GM12878 (cell line): ENCODE measurements at regions not wholly inside any gene's neighbourhood (a gene's known extent, or its start where the extent isn't known, plus 50 kb on each side); places are given as distances from the start of the nearest gene placed in this dataset.

ENCODE experiments used
- FOS ChIP-seq: IDR thresholded peaks from 3 replicates; pipeline ENCODE4 v1.6.1; 2011; ENCODE audit warnings: borderline replicate concordance; ENCODE audit not compliant: insufficient read length; ENCODE audit errors: extremely low read depth
- GATAD2B ChIP-seq: fragments of 450-650 bp; conservative IDR thresholded peaks from 2 replicates; pipeline ENCODE4 v1.6.1; 2017; ENCODE audit warnings: low read depth, mild to moderate bottlenecking, moderate library complexity
- MTA2 ChIP-seq: fragments of 450-650 bp; IDR thresholded peaks from 2 replicates; pipeline ENCODE4 v1.6.1; 2016; ENCODE audit warnings: low read depth, mild to moderate bottlenecking, moderate library complexity
- MTA3 ChIP-seq: IDR thresholded peaks from 2 replicates; pipeline ENCODE4 v1.6.1; 2012; ENCODE audit warnings: low read length, inconsistent platforms, borderline replicate concordance
- NBN ChIP-seq: fragments of 450-650 bp; IDR thresholded peaks from 2 replicates; pipeline ENCODE4 v1.6.1; 2016
- NR2C2 ChIP-seq: IDR thresholded peaks from 2 replicates; pipeline ENCODE4 v1.6.1; 2011; ENCODE audit warnings: borderline replicate concordance, low read depth; ENCODE audit not compliant: control insufficient read depth, insufficient read length
- YBX1 ChIP-seq: fragments of 450-650 bp; IDR thresholded peaks from 2 replicates; pipeline ENCODE4 v1.6.1; 2016; ENCODE audit warnings: antibody characterized with exemption
- ZNF384 ChIP-seq: IDR thresholded peaks from 2 replicates; pipeline ENCODE4 v1.6.1; 2012; ENCODE audit warnings: low read depth, mild to moderate bottlenecking, low read length, improper control_type of control experiment, borderline replicate concordance
- TF ChIP-seq, protein P1 (sequence below), 3 experiments: IDR thresholded peaks in 2 of 3; conservative IDR thresholded peaks in 1 of 3; 2 replicates each; pipeline ENCODE4 v1.5.1; 2011; ENCODE audit warnings: low read depth in 3 of 3, low read length in 3 of 3, mild to moderate bottlenecking in 3 of 3, control low read depth in 2 of 3, moderate library complexity in 2 of 3, inconsistent platforms in 1 of 3, mixed read lengths in 1 of 3; ENCODE audit not compliant: control insufficient read depth in 2 of 3, insufficient read depth in 1 of 3; ENCODE audit errors: extremely low read depth in 1 of 3
- TF ChIP-seq, protein P2 (sequence below): IDR thresholded peaks from 2 replicates; pipeline ENCODE4 v1.6.1; 2012; ENCODE audit warnings: low read length, inconsistent platforms
- TF ChIP-seq, protein P3 (sequence below): fragments of 450-650 bp; IDR thresholded peaks from 2 replicates; pipeline ENCODE4 v1.6.1; 2016; ENCODE audit warnings: mild to moderate bottlenecking

DNA sequence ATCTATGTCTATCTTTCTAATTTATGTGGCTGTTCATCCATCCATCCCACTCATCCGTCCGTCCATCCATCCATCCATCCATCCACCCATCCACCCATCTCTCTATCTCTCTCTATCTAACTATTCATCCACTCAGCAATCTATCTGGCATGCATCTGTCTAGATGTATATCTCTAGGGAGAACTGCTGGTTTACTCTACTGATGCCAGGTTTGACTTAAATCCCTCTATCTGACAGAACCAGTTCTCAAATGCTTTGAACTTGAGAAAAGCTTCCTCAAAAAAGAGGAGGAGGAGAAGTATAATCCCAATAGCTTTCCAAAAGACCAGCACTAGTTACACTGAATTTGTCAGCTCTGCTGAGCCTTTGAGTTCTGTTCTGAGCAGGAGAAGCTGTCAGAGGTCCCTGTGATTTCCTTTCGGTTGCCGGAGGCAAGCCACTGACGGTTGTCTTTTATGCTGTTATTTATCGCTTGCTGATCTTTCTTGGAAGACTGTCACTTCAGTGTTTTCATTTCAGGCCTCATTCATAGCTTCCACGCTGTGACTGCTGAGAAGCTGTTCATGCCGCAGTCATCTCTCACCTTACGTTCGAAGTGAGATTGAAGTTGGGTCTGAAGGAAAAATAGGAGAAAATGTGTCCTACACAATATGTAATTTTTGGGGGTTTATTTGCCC is 129.4 kb upstream of the UXS1 start (continued):
- no peak for TF ChIP-seq NBN
- TF ChIP-seq, protein P1, sequence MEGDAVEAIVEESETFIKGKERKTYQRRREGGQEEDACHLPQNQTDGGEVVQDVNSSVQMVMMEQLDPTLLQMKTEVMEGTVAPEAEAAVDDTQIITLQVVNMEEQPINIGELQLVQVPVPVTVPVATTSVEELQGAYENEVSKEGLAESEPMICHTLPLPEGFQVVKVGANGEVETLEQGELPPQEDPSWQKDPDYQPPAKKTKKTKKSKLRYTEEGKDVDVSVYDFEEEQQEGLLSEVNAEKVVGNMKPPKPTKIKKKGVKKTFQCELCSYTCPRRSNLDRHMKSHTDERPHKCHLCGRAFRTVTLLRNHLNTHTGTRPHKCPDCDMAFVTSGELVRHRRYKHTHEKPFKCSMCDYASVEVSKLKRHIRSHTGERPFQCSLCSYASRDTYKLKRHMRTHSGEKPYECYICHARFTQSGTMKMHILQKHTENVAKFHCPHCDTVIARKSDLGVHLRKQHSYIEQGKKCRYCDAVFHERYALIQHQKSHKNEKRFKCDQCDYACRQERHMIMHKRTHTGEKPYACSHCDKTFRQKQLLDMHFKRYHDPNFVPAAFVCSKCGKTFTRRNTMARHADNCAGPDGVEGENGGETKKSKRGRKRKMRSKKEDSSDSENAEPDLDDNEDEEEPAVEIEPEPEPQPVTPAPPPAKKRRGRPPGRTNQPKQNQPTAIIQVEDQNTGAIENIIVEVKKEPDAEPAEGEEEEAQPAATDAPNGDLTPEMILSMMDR (IDR thresholded peaks at IDR 0.05 in 2 of 3, conservative IDR thresholded peaks at IDR 0.05 in 1 of 3; ENCODE audit: control insufficient read depth in 2 of 3, extremely low read depth in 1 of 3, insufficient read depth in 1 of 3, low read depth in 3 of 3, low read length in 3 of 3) = no peak
- TF ChIP-seq, protein P2, sequence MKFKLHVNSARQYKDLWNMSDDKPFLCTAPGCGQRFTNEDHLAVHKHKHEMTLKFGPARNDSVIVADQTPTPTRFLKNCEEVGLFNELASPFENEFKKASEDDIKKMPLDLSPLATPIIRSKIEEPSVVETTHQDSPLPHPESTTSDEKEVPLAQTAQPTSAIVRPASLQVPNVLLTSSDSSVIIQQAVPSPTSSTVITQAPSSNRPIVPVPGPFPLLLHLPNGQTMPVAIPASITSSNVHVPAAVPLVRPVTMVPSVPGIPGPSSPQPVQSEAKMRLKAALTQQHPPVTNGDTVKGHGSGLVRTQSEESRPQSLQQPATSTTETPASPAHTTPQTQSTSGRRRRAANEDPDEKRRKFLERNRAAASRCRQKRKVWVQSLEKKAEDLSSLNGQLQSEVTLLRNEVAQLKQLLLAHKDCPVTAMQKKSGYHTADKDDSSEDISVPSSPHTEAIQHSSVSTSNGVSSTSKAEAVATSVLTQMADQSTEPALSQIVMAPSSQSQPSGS = no peak
- no peak for TF ChIP-seq YBX1
- no peak for TF ChIP-seq NR2C2
- TF ChIP-seq GATAD2B = no peak
- no peak for TF ChIP-seq MTA3
- TF ChIP-seq FOS = no peak
- TF ChIP-seq MTA2 = no peak
- TF ChIP-seq, protein P3, sequence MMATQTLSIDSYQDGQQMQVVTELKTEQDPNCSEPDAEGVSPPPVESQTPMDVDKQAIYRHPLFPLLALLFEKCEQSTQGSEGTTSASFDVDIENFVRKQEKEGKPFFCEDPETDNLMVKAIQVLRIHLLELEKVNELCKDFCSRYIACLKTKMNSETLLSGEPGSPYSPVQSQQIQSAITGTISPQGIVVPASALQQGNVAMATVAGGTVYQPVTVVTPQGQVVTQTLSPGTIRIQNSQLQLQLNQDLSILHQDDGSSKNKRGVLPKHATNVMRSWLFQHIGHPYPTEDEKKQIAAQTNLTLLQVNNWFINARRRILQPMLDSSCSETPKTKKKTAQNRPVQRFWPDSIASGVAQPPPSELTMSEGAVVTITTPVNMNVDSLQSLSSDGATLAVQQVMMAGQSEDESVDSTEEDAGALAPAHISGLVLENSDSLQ = no peak
- TF ChIP-seq ZNF384 = no peak
